ENCODE measurements at regions not wholly inside any gene's neighbourhood (a gene's known extent, or its start where the extent isn't known, plus 50 kb on each side); places are given as distances from the start of the nearest gene placed in this dataset. TPM values are rescaled to one million over a fixed set of nuclear protein-coding genes. Genes with fewer than 3 reads are reported as not detected.

DNA sequence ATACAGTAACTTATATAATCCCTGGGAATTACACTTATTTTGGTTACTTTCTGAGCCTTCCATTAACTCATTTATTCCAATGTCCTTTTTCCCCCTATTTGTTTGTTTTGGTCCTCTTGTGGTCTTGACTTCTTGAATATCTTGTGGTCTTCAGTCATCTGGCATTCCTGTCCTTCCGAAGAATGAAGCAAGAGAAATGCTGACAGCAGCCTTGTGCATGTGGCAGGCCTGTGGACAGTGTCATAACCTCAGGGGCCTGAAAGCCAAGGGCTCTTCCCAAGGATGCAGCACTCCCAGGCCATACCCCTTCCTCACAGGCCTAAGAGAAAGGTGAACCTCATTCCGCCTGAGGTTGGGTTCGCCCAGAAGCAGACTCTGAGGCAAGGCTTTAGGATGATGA, 470.2 kb downstream of the DISC1 start:
- no peak overlapping the region for H2BK20ac ChIP-seq (ENCODE audit: low read depth, low read length)
- no peak overlapping the region for H4K91ac ChIP-seq (ENCODE audit: insufficient read depth, low read depth, low read length)
- TF ChIP-seq MAZ (IDR thresholded peaks at IDR 0.05; ENCODE audit: borderline replicate concordance, low read depth, low read length) (no peak), BHLHE40 (IDR thresholded peaks at IDR 0.05; ENCODE audit: low read depth, low read length) (no peak), POLR2A (IDR thresholded peaks at IDR 0.05; ENCODE audit: low read depth, low read length) (no peak), RCOR1 (IDR thresholded peaks at IDR 0.05; ENCODE audit: insufficient replicate concordance, low read length) (no peak), CEBPB (IDR thresholded peaks at IDR 0.05; ENCODE audit: low read depth, low read length) (no peak)
- TF ChIP-seq, protein P1, sequence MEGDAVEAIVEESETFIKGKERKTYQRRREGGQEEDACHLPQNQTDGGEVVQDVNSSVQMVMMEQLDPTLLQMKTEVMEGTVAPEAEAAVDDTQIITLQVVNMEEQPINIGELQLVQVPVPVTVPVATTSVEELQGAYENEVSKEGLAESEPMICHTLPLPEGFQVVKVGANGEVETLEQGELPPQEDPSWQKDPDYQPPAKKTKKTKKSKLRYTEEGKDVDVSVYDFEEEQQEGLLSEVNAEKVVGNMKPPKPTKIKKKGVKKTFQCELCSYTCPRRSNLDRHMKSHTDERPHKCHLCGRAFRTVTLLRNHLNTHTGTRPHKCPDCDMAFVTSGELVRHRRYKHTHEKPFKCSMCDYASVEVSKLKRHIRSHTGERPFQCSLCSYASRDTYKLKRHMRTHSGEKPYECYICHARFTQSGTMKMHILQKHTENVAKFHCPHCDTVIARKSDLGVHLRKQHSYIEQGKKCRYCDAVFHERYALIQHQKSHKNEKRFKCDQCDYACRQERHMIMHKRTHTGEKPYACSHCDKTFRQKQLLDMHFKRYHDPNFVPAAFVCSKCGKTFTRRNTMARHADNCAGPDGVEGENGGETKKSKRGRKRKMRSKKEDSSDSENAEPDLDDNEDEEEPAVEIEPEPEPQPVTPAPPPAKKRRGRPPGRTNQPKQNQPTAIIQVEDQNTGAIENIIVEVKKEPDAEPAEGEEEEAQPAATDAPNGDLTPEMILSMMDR (conservative IDR thresholded peaks at IDR 0.05; ENCODE audit: low read depth, low read length): no peak
- H3K56ac ChIP-seq (ENCODE audit: extremely low read depth, insufficient read depth, low read length): no peak overlapping the region
- BruUV-seq (replicated peaks): no TSS peak
- H4K20me1 ChIP-seq (ENCODE audit: insufficient read depth, low read length): no peaks in the 10 kb centered on the region
- H3K4me3 ChIP-seq (ENCODE audit: insufficient read depth, low read depth, low read length): no peak overlapping the region
- H3K4me2 ChIP-seq (ENCODE audit: low read depth, low read length): no peak overlapping the region
- in situ Hi-C loops (cut with MboI; ENCODE audit: low sequenced_read_pairs) (no loop called here), dilution Hi-C loops (cut with HindIII; ENCODE audit: low sequenced_read_pairs, unreplicated experiment) (no loop called here), intact Hi-C loops (cut with micrococcal nuclease) (no loop called here)
- no peak overlapping the region for H3K27ac ChIP-seq (ENCODE audit: insufficient read depth, low read length)
- ATAC-seq (ENCODE audit: low read depth) (no peak), DNase-seq (no peak)
- H3K9me1 ChIP-seq (ENCODE audit: insufficient read depth, low read length): no peaks in the 10 kb centered on the region
- CTCF ChIA-PET: no interaction called here
- no peaks in the 10 kb centered on the region for H3K9me3 ChIP-seq (ENCODE audit: control insufficient read depth, insufficient read depth, low read length)
- H2BK5ac ChIP-seq (ENCODE audit: low read depth, low read length, poor library complexity, severe bottlenecking): no peak overlapping the region
- POLR2A ChIA-PET (ENCODE audit: unreplicated experiment): no interaction called here
- H3K18ac ChIP-seq (ENCODE audit: low read depth, low read length): no peak overlapping the region
- H3K14ac ChIP-seq (replicated peaks; ENCODE audit: low read depth, low read length): no peak overlapping the region
- no peak overlapping the region for H2BK120ac ChIP-seq (ENCODE audit: low read depth, low read length)
- no peak overlapping the region for H3K4ac ChIP-seq (ENCODE audit: low read depth, low read length)
- no peaks in the 10 kb centered on the region for H3K4me1 ChIP-seq (ENCODE audit: control insufficient read depth, insufficient read depth, low read length)
- H2AK9ac ChIP-seq (replicated peaks; ENCODE audit: low read depth, low read length, poor library complexity): no peak overlapping the region
- no peak overlapping the region for H3K23ac ChIP-seq (ENCODE audit: low read depth, low read length)
- H3K27me3 ChIP-seq (ENCODE audit: control insufficient read depth, insufficient read depth, low read length): no peaks in the 10 kb centered on the region
- no peak overlapping the region for H3K9ac ChIP-seq (ENCODE audit: low read depth, low read length)
- H4K5ac ChIP-seq (ENCODE audit: low read depth, low read length): no peak overlapping the region
- no peaks in the 10 kb centered on the region for H3K79me1 ChIP-seq (ENCODE audit: low read depth in 1 of 2, low read length in 2 of 2)
- no peak overlapping the region for H4K8ac ChIP-seq (ENCODE audit: low read depth in 2 of 2, low read length in 2 of 2)
- H3K36me3 ChIP-seq (ENCODE audit: control insufficient read depth, insufficient read depth, low read length): no peaks in the 10 kb centered on the region
- no peak overlapping the region for H2AK5ac ChIP-seq (ENCODE audit: low read depth, low read length)
- H2AFZ ChIP-seq (replicated peaks; ENCODE audit: low read length, poor library complexity): peak overlapping the region; percentile 33
- 100% methylated on average over 1 of the region's 3 CpGs; no CpG with 5 or more reads in 1 of the 2 experiments for WGBS, 2 experiments (ENCODE audit: extremely low coverage in 2 of 2, insufficient read length in 1 of 2)
- H2BK15ac ChIP-seq (ENCODE audit: low read depth, low read length): no peak overlapping the region

Small RNA genes in the stretch of these regions (microRNA-seq; reads per million reads assigned to microRNA genes)
- not detected for gene BX323014.1 (ENCODE audit: insufficient read depth, insufficient read length)
- not detected for gene RN7SL299P (ENCODE audit: insufficient read depth, insufficient read length)

Small RNA genes in the stretch of these regions (small RNA-seq; reads per million reads assigned to genes)
- 0 reads per million in 5 experiments for gene BX323014.1
- 0 reads per million in 5 experiments for gene RN7SL299P

Measured in IMR-90 (cell line).